Type B pancreatic cell (in vitro differentiated cells): ENCODE measurements at regions not wholly inside any gene's neighbourhood (a gene's known extent, or its start where the extent isn't known, plus 50 kb on each side); places are given as distances from the start of the nearest gene placed in this dataset.

ENCODE experiments used
- DNase-seq: peaks from one replicate; pipeline ENCODE4 v3.0.0; 2021; ENCODE audit warnings: mixed read lengths; ENCODE audit not compliant: unreplicated experiment; ENCODE audit errors: extremely low spot score
- H3K27ac Mint-ChIP-seq: 2 replicates; pipeline ENCODE4 v1.8.0; 2021; ENCODE audit warnings: mild to moderate bottlenecking, mixed read lengths
- H3K27me3 Mint-ChIP-seq: 2 replicates; pipeline ENCODE4 v1.8.0; 2021; ENCODE audit warnings: mixed read lengths
- H3K36me3 Mint-ChIP-seq: 2 replicates; pipeline ENCODE4 v1.8.0; 2021; ENCODE audit warnings: mixed read lengths
- H3K4me1 Mint-ChIP-seq: one replicate; pipeline ENCODE4 v1.8.0; 2021; ENCODE audit warnings: mixed read lengths; ENCODE audit not compliant: unreplicated experiment
- H3K4me3 Mint-ChIP-seq: 2 replicates; pipeline ENCODE4 v1.8.0; 2021; ENCODE audit warnings: mild to moderate bottlenecking, mixed read lengths
- H3K9me3 Mint-ChIP-seq: 2 replicates; pipeline ENCODE4 v1.8.0; 2021; ENCODE audit warnings: mixed read lengths
- TF ChIP-seq, protein P1 (sequence below): fragments of 200-600 bp; sonication (generic); conservative IDR thresholded peaks from 2 replicates; pipeline ENCODE4 v1.5.0; 2021; ENCODE audit warnings: antibody characterized with exemption, mild to moderate bottlenecking

DNA sequence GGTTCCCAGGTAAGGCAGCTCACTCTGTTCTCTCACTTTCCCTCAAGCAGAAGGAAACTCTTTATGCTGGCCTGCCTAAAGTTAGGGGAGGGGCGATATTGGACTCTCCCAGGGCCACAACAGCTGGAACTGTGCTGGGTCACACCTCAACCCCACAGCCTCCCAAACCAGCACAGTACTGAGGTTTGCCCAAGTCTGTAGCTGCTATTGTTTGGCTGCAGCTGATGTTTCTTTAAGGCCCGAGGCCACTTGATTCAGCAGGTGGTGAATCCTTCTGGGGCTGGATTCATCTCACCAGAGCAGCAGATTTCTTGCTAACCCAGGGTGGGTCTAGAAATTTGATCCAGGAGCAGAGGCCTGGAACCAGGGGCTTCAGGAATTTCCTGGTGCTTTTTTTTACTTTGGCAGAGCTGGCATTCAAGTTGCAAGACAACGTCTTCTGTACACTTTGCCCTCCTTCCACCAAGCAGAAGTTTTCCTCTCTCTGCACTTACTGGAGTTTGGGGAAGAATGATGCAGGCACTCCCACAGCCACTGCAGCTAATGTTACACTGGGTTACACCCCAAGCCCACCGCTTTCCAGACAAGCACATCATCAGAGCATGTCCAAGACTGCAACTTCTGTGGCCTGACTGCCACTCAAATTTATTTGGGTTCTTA lies 544.7 kb upstream of the NDST4 start:
- Mint-ChIP-seq H3K27me3 (peaks cover 3% of the 10 kb centered on the region), H3K4me3 (no peak overlapping the region), H3K27ac (no peak overlapping the region), H3K9me3 (peaks cover 9% of the 10 kb centered on the region), H3K4me1 (peaks cover 12% of the 10 kb centered on the region), H3K36me3 (no peaks in the 10 kb centered on the region)
- DNase-seq: no peak
- TF ChIP-seq, protein P1, sequence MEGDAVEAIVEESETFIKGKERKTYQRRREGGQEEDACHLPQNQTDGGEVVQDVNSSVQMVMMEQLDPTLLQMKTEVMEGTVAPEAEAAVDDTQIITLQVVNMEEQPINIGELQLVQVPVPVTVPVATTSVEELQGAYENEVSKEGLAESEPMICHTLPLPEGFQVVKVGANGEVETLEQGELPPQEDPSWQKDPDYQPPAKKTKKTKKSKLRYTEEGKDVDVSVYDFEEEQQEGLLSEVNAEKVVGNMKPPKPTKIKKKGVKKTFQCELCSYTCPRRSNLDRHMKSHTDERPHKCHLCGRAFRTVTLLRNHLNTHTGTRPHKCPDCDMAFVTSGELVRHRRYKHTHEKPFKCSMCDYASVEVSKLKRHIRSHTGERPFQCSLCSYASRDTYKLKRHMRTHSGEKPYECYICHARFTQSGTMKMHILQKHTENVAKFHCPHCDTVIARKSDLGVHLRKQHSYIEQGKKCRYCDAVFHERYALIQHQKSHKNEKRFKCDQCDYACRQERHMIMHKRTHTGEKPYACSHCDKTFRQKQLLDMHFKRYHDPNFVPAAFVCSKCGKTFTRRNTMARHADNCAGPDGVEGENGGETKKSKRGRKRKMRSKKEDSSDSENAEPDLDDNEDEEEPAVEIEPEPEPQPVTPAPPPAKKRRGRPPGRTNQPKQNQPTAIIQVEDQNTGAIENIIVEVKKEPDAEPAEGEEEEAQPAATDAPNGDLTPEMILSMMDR: no peak

DNA sequence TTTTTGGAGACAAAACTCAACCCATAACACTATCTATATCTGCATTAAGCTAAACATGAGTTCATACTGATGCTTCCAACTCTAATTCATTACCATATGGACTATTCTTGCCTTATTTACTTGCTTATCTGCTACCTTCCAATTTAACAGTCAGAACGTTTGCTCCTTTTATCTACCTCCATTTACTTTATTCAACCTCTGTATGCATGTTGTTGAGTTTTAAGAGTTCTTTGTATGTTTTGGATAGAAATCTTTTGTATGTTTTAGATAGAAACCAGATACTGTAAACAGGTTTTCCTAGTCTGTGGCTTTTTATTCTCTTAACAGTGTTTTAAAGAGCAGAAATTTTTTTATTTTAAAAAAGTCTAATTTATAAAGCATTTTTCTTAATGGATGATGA lies 542.2 kb upstream of the NDST4 start:
- Mint-ChIP-seq H3K27ac (no peak overlapping the region), H3K36me3 (no peaks in the 10 kb centered on the region), H3K4me3 (no peak overlapping the region), H3K4me1 (peaks cover 12% of the 10 kb centered on the region), H3K9me3 (peaks cover 12% of the 10 kb centered on the region), H3K27me3 (peaks cover 3% of the 10 kb centered on the region)
- no peak for DNase-seq
- TF ChIP-seq, protein P1: no peak

DNA sequence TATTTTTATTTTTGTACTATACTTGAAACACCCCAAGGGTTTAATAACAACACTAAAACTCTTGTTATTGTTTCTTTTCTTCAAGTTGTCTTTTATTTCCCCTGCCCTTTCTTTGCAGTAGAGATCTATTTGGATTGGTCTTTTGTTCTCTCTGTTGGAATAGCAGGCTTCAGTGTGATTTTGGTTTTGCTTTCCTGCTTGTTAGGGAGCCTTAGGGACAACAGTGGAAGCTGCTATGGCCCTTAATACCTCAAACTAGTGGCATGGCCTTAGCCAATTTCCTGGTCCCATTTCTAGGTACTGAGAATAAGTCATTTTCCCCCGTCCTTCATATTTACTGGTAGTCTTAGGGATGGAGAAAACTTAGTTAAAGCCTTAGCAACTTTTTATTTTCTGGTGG lies 535.4 kb upstream of the NDST4 start:
- no peak for DNase-seq

DNA sequence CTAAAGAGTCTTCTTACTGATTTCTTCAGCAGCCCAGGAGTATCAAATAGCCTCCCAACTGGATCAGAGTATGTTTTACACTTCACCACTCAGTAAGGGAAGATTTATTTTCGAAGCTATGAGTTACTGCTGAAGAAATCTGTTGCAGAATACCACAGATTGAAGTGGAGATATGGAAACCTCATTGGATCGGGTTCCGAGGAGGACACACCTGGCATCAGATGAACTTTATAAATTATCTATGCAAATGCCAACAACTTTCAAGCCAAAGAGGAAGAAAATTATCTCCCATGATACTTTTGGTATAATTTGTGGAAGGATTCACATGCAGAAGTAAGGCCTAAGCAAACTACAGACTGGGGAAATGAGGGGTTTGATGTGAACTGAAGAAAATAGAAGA lies 515.9 kb upstream of the NDST4 start:
- H3K9me3 Mint-ChIP-seq: no peaks in the 10 kb centered on the region
- no peak for DNase-seq
- H3K36me3 Mint-ChIP-seq: no peaks in the 10 kb centered on the region
- H3K27me3 Mint-ChIP-seq: no peaks in the 10 kb centered on the region
- H3K4me1 Mint-ChIP-seq: no peaks in the 10 kb centered on the region
- no peak overlapping the region for H3K4me3 Mint-ChIP-seq
- TF ChIP-seq, protein P1: no peak
- H3K27ac Mint-ChIP-seq: no peak overlapping the region

More for the DNA sequence above, 535.4 kb upstream of the NDST4 start:
- Mint-ChIP-seq H3K27me3 (no peaks in the 10 kb centered on the region), H3K9me3 (peaks cover 7% of the 10 kb centered on the region), H3K4me3 (no peak overlapping the region), H3K36me3 (no peaks in the 10 kb centered on the region), H3K27ac (no peak overlapping the region), H3K4me1 (no peaks in the 10 kb centered on the region)
- TF ChIP-seq, protein P1: no peak

DNA sequence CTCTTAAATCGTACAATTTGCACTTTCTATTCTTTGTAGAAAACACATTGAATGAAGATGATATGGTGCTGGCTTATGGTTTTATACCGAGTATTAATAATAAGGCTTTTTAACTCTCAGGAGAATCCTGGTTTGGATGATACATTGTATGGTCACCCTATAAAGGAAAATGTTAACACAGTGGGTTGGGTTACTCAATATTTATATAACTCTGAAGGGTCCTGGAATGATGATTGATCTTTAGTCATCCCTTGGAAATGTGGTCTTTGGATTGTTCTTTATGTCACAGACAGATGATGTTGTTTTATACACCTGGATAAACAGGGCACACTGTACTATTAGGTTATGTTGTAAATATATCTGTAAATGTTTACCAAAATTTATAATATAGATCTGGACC lies 496.2 kb upstream of the NDST4 start:
- no peaks in the 10 kb centered on the region for H3K27me3 Mint-ChIP-seq
- H3K9me3 Mint-ChIP-seq: no peaks in the 10 kb centered on the region
- H3K27ac Mint-ChIP-seq: no peak overlapping the region
- H3K36me3 Mint-ChIP-seq: no peaks in the 10 kb centered on the region
- TF ChIP-seq, protein P1: no peak
- H3K4me1 Mint-ChIP-seq: no peaks in the 10 kb centered on the region
- H3K4me3 Mint-ChIP-seq: no peak overlapping the region
- DNase-seq: no peak

DNA sequence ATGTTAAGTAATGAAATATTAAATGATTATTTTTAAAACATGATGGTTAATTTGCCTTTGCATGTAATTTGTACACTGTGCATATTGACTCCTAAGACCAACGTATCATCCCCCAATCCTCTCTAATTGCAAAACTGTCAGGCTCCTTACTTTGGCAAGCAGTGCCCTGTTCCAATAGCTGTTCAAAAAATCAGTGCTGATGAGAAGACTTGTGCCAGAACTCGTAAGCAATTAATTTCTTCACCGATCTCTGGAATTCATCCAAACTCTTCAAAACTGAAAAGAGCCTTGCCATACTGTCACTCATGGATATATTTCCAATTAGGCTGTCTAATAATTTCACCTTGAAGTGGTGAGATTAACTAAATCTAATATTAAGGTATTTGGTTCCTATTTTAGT lies 493.9 kb upstream of the NDST4 start:
- TF ChIP-seq, protein P1: no peak
- no peaks in the 10 kb centered on the region for H3K9me3 Mint-ChIP-seq
- H3K36me3 Mint-ChIP-seq: no peaks in the 10 kb centered on the region
- H3K4me1 Mint-ChIP-seq: no peaks in the 10 kb centered on the region
- no peak for DNase-seq
- no peak overlapping the region for H3K4me3 Mint-ChIP-seq
- no peak overlapping the region for H3K27ac Mint-ChIP-seq
- H3K27me3 Mint-ChIP-seq: no peaks in the 10 kb centered on the region
